Parathyroid adenoma (tissue), 2 donors: ENCODE measurements at regions not wholly inside any gene's neighbourhood (a gene's known extent, or its start where the extent isn't known, plus 50 kb on each side); places are given as distances from the start of the nearest gene placed in this dataset.

Experiments
- H2AFZ ChIP-seq: fragments of 300-600 bp; sonication (generic); one replicate; pipeline ENCODE4 v1.7.0; 2017; ENCODE audit warnings: antibody characterized with exemption, mild to moderate bottlenecking
- H3K27ac ChIP-seq: fragments of 300-600 bp; sonication (generic); one replicate; pipeline ENCODE4 v1.7.0; 2017
- H3K27me3 ChIP-seq: fragments of 300-600 bp; sonication (generic); one replicate; pipeline ENCODE4 v1.7.0; 2017; ENCODE audit warnings: low read length; ENCODE audit not compliant: control insufficient read depth, insufficient read depth
- H3K36me3 ChIP-seq: fragments of 300-600 bp; sonication (generic); one replicate; pipeline ENCODE4 v1.7.0; 2017; ENCODE audit warnings: low read length; ENCODE audit not compliant: control insufficient read depth, insufficient read depth
- H3K4me1 ChIP-seq: fragments of 300-600 bp; sonication (generic); one replicate; pipeline ENCODE4 v1.7.0; 2017; ENCODE audit warnings: control low read depth
- H3K4me2 ChIP-seq: fragments of 300-600 bp; sonication (generic); one replicate; pipeline ENCODE4 v1.7.0; 2017; ENCODE audit warnings: low read length
- H3K4me3 ChIP-seq: fragments of 300-600 bp; sonication (generic); one replicate; pipeline ENCODE4 v1.7.0; 2017; ENCODE audit warnings: low read depth, low read length
- H3K79me2 ChIP-seq: fragments of 300-600 bp; sonication (generic); one replicate; pipeline ENCODE4 v1.7.0; 2017; ENCODE audit warnings: control low read depth
- H3K9ac ChIP-seq: fragments of 300-600 bp; sonication (generic); one replicate; pipeline ENCODE4 v1.7.0; 2017; ENCODE audit warnings: mild to moderate bottlenecking
- H3K9me3 ChIP-seq: fragments of 300-600 bp; sonication (generic); one replicate; pipeline ENCODE4 v1.7.0; 2017; ENCODE audit warnings: low read length; ENCODE audit not compliant: control insufficient read depth
- TF ChIP-seq, protein P1 (sequence below): fragments of 300-600 bp; sonication (generic); IDR thresholded peaks from one replicate; pipeline ENCODE4 v1.7.0; 2017; ENCODE audit warnings: antibody characterized with exemption, mild to moderate bottlenecking
- donor health status: primary hyperparathyroidism.

- no peaks in the 10 kb centered on the region for H3K27me3 ChIP-seq
- H3K36me3 ChIP-seq: no peaks in the 10 kb centered on the region
- H3K27ac ChIP-seq: no peak overlapping the region
- no peak overlapping the region for H3K4me3 ChIP-seq
- H3K4me1 ChIP-seq: no peaks in the 10 kb centered on the region
- H2AFZ ChIP-seq: no peak overlapping the region
- H3K9me3 ChIP-seq: no peaks in the 10 kb centered on the region
- no peak overlapping the region for H3K4me2 ChIP-seq
- H3K9ac ChIP-seq: no peak overlapping the region
- TF ChIP-seq, protein P1, sequence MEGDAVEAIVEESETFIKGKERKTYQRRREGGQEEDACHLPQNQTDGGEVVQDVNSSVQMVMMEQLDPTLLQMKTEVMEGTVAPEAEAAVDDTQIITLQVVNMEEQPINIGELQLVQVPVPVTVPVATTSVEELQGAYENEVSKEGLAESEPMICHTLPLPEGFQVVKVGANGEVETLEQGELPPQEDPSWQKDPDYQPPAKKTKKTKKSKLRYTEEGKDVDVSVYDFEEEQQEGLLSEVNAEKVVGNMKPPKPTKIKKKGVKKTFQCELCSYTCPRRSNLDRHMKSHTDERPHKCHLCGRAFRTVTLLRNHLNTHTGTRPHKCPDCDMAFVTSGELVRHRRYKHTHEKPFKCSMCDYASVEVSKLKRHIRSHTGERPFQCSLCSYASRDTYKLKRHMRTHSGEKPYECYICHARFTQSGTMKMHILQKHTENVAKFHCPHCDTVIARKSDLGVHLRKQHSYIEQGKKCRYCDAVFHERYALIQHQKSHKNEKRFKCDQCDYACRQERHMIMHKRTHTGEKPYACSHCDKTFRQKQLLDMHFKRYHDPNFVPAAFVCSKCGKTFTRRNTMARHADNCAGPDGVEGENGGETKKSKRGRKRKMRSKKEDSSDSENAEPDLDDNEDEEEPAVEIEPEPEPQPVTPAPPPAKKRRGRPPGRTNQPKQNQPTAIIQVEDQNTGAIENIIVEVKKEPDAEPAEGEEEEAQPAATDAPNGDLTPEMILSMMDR: no peak
- no peaks in the 10 kb centered on the region for H3K79me2 ChIP-seq
Observed at GRCh38 chr19:28610731-28611130, 602.2 kb downstream of the UQCRFS1 start.

GRCh38 chr19:28609944-28610343 is 603.0 kb downstream of the UQCRFS1 start:
- Histone ChIP-seq H3K9me3 (no peaks in the 10 kb centered on the region), H3K36me3 (no peaks in the 10 kb centered on the region), H3K27ac (no peak overlapping the region), H3K9ac (no peak overlapping the region), H2AFZ (no peak overlapping the region), H3K4me2 (no peak overlapping the region), H3K4me1 (no peaks in the 10 kb centered on the region), H3K27me3 (no peaks in the 10 kb centered on the region), H3K4me3 (no peak overlapping the region), H3K79me2 (no peaks in the 10 kb centered on the region)
- TF ChIP-seq, protein P1: no peak

DNA sequence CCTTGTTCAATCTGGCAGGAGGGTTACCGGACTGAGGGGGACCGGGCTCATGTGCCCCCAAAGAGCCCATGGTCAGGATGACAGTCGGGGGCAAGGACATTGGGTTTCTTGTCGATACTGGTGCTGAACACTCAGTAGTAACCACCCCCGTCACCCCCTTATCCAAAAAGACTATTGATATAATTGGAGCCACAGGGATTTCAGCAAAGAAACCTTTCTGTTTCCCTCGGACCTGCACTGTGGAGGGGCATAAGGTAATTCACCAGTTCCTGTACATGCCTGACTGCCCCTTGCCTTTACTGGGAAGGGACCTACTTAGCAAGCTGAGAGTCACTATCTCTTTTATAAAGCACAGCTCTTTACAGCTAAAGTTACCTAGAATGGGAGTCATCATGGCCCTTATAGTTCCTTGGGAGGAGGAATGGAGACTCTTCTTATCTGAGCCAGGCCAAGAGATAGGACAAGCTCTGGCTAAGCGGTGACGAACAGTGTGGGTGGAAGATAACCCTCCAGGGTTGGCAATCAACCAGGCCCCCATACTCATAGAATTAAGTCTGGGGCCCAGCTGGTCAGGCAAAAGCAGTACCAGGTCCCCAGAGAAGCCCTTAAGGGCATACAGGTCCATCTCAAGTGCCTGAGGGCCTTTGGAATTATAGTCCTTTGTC is 603.7 kb downstream of the UQCRFS1 start:
- Histone ChIP-seq H3K79me2 (no peaks in the 10 kb centered on the region), H3K9me3 (no peaks in the 10 kb centered on the region), H3K4me2 (no peak overlapping the region), H3K4me3 (no peak overlapping the region), H3K27ac (no peak overlapping the region), H3K4me1 (no peaks in the 10 kb centered on the region), H3K36me3 (no peaks in the 10 kb centered on the region), H3K27me3 (no peaks in the 10 kb centered on the region), H3K9ac (no peak overlapping the region), H2AFZ (no peak overlapping the region)
- TF ChIP-seq, protein P1: no peak

- no peaks in the 10 kb centered on the region for H3K79me2 ChIP-seq
- no peaks in the 10 kb centered on the region for H3K36me3 ChIP-seq
- H3K9ac ChIP-seq: no peak overlapping the region
- H3K27ac ChIP-seq: no peak overlapping the region
- H3K4me3 ChIP-seq: no peak overlapping the region
- H3K4me2 ChIP-seq: no peak overlapping the region
- TF ChIP-seq, protein P1: no peak
- H2AFZ ChIP-seq: no peak overlapping the region
- H3K27me3 ChIP-seq: no peaks in the 10 kb centered on the region
- H3K9me3 ChIP-seq: no peaks in the 10 kb centered on the region
- no peaks in the 10 kb centered on the region for H3K4me1 ChIP-seq
Observed at GRCh38 chr19:28608292-28608691, 604.7 kb downstream of the UQCRFS1 start.

- Histone ChIP-seq H3K4me3 (no peak overlapping the region), H3K9ac (no peak overlapping the region), H3K27ac (no peak overlapping the region), H3K9me3 (no peaks in the 10 kb centered on the region), H2AFZ (no peak overlapping the region), H3K79me2 (no peaks in the 10 kb centered on the region), H3K4me1 (no peaks in the 10 kb centered on the region), H3K4me2 (no peak overlapping the region), H3K27me3 (no peaks in the 10 kb centered on the region), H3K36me3 (no peaks in the 10 kb centered on the region)
- TF ChIP-seq, protein P1: no peak
Observed at GRCh38 chr19:28607066-28607583, 605.8 kb downstream of the UQCRFS1 start.
